CD4-positive, alpha-beta T cell treated with Interferon gamma for 1 hour (primary cell): ENCODE measurements at regions not wholly inside any gene's neighbourhood (a gene's known extent, or its start where the extent isn't known, plus 50 kb on each side); places are given as distances from the start of the nearest gene placed in this dataset.
A peak's percentile ranks its signal among the peaks of the same experiment; 100 is the strongest.

Experiments used
- DNase-seq: peaks from one replicate; pipeline ENCODE4 v3.0.0-alpha.2; 2020

DNA sequence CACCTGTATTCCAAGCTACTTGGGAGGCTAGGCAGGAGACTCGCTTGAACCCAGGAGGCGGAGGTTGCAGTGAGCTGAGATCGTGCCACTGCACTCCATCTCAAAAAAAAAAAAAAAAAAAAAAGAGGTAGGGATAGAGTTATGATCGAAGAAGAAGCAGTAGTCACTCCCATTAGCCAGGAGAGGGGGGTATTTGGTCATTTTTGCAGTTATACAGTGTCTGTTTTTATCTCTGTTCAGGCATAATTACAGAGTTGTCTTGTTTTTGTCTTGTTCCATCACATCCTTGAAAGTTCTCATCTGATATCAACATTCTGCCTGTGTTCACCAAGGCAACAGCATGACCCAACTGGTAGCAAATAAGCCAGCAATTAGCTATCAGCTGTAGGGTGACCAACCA is 98.5 kb upstream of the TMPO start:
- DNase-seq = no peak

DNA sequence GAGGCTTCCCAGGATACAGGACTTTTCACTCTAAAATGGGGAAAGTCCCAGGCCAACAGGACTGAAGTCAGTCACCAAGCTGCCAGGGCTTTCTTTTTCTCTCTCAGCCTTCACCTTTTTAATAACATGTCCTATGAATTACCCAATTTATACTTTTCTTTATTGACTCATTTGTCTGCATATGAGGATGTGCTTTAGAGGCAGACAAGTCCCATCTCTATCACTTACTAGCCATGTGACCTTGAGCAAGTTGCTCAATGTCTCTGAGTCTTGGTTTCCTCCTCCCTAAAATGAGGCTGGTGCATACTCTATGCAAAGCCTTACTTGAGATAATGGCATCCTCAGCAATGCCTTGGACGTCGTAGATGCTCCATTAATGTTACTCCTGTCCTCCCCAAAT is 98.1 kb upstream of the TMPO start:
- no peak for DNase-seq

DNA sequence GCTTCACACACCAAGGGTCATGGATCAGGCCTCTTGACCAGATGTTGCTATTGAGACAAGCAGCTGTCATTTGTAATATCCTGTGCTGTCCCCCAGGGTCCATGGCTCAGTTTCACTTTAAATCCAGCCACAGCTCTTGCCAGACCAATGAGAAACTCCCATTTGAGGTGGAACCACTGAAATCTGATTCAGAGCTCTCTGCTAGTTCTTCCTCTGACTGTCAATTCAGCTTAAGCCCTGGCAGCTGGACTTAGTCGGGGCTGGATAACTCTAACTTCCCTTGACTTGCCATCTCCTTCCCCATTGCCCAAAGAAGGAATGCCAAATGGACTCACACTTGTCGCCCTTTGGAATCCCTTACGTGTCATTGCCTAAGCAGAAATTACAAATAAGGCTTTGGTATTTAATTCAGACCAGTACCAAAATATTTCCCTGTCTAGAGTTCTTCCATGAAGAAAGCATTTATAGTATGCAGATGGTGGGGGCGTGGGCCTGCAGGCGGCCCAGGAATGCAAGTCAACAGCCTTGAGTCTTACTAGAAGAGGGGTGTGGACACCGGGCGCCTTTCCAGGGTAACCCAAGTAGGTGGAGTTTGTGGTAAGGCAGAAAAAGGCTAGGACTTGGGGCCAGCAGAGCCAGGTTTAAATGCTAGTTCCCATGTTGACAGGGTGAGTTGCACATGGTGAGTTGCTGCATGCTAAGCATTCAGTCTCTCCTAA is 96.9 kb upstream of the TMPO start:
- DNase-seq = no peak

DNA sequence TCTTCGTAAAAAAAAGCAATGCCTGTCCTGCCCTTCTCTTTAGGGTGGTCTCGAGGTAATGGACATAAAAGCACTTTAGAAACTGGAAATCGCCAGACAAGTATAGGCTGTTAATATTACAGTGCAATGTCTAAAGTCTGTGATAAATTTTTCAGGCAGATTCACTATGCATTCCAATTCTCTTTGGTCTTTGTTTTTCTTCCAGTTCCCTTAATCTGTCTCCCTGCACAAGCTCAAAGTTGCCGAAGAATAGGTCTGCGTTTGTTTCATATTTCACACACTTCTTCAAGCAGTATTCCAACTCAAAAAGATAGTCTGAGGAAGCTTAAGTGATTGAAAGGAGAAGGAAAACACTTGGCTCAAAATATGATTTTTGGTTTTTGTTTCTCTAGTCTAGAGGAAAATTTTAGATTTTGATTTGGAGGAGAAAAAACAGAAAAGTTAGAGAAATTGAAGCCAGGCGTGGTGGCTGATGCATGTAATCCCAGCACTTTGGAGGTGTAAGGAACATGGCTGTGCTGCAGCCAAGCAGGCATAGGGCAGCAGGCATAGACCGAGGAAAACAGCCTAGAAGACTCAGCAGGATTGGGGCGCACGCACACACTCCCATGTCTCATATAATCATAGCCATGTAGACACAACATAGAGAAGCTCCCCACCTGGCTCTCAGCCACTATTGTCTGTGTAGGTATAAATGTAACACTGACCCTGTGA is 96.2 kb upstream of the TMPO start:
- DNase-seq = no peak

DNA sequence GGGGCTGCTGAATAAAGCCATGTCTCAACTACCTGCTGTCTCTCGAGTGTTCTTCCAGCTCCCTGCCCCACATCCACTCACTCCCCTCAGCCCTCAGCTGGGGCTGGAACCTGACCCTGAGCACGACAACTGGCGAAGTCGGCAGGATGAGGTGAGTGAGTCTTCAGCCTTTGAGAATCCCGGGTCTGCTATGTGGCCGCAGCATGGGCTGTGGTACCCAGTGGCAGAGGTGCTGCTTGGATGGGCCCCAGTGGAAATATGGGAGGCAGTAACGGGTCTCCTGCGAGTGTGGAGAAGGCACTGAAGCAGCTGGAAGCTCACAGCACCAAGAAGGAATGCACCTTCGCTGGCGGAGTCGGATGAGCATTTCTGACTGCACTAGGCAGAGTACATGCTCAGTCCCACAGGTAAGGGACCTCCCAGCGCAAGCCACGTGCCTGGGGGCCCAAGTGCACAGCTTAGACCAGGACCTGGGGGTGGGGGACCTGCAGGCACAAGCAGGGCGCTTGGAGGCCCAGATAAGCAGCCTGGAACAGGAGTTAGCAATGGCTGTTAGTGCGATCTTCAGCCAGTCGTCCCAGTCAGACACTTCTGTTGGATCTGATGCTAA is 95.5 kb upstream of the TMPO start:
- DNase-seq = no peak

DNA sequence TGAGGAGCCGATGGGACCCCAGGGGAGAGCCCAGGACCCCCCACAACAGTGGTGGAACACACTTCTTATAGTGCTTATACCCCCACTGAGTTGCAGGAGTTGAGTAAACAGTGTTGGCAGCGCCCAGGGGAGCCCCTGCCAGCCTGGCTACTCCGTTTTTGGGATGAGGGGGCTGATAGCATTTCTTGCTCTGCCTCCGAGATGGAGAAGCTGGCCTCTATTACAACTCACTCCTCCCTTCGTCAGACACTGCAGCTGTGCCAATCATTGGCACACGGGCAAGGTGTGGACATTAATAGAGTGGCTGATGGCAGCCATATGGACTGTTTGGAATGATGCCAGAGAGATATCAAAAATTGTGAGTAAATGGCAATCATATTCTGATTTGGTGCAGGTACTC is 94.9 kb upstream of the TMPO start:
- DNase-seq = no peak

DNA sequence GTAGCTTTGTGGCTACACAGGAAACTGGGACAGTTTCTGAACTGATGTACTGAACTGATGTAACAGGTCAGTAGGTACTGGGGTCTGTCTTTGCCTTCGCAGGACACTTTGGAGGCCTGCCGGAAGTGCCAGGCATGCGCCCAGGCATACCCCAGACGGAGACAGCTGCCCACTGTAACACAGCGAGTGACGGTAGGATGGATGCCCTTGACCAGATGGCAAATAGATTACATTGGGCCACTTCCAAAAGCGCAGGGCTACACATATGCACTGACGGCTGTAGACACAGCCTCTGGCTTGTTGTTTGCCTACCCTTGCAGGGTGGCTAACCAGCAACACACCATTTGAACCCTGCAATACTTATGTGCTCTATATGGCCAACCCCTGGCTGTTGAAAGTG is 94.1 kb upstream of the TMPO start:
- DNase-seq = no peak

DNA sequence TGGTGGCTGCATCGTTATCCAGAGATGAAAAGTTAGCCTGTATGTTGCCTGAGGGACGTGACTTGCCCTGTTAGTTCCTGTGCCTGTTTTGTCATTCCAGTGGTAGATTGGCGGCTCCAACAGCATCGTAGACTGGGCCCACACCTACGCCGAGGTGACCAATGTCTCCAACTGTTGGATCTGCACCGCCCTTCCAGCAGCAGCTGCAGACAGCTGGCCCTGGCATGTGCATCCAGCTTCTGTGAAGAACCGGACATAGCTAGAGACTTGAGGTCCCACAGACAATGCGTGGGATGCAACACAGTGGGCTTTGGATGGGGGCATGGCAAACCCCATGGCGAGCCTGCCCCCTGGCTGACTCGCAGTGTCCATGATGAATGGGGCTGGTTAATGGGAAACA is 93.0 kb upstream of the TMPO start:
- no peak for DNase-seq

DNA sequence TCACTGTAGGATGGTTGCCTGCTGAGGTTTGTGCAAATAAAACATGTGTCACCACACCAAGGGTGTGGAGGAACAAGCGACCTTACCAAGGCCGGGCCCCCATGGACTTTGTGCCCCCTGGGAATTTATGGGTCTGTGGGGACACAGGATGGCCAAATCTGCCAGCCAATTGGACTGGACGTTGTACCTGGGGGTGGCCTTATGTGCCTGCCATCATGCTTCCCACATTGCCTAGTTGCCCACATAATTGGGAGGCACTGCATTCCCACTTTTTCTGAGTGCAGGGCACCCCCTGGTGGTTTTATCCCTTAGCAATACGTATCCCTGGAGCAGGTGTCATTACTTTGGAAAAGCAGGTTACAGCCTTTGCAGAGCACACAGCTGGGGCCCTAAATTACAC is 92.6 kb upstream of the TMPO start:
- DNase-seq = no peak

DNA sequence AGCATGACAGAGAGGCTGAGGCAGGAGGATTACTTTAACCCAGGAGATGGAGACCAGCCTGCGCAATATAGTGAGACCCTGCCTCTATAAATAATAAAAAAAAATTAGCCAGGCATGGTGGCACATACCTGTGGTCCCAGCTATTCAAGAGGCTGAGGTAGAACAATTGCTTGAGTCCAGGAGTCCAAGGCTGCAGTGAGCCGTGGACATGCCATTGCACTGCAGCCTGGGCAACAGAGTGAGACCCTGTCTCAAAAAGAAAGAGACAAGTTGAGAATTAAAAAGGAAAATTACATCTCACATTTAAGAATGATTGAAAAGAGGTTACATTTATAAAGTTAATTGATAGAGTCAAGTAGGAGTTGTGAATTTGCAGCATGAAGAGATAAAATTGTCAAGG is 91.4 kb upstream of the TMPO start:
- DNase-seq = no peak

GRCh38 chr12:98424726-98425401 is 90.5 kb upstream of the TMPO start:
- peak; percentile 43 for DNase-seq

DNA sequence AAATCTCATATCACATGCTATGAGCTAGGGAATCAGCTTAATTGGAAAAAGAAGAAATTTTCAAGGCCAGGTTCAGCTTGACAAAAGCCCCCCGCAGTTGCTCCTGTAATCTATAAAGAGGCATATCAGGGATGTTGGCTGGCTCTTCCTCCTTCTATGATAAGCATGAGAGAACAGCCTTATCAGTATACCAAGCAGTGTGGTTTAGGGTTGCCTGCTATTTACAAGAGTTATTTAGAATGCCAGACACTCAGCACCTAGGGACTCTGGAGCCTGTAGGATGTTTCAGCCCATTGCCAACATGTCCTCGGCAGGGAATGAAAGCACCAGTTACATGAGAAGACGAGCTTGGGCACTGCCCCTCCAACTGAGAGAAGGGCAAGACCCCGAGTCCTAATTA is 89.5 kb upstream of the TMPO start:
- DNase-seq = no peak

GRCh38 chr12:98431089-98431488 is 84.3 kb upstream of the TMPO start:
- no peak for DNase-seq

GRCh38 chr12:98437166-98437565 is 78.2 kb upstream of the TMPO start:
- DNase-seq = no peak

DNA sequence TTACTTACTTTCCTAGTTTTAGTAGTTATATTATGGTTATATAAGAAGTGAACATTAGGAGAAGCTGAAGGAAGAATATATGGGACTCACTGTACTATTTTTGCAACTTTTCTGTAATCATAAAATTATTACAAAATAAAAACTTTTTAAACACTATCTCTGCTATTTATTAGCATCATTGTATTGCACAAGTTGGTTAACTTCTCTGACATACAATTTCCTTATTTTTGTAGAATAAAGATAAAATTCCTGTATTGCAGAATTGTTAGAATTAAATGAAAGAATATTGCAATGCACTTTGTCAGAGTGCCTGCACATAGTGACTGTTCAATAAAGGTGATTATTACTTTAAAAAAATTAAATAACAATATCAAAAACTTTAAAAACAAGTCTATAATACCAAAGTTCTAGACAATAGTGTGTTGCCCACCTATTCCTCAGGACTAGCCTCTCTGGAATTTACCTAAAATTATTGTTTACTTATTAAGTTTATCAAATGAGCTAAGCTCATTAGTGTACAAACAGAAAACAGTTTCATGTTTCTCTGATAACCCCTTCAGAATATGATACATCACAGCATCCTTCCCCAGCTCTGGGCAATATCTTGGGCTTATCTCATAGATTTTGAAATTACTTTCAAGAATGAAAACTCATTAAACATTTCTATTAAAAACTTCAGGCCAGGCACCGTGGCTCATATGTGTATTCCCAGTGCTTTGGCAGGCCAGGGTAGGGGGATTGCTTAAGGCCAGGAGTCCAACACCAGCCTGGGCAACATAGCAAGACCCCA is 77.4 kb upstream of the TMPO start:
- DNase-seq = no peak

GRCh38 chr12:98438656-98439230 is 76.6 kb upstream of the TMPO start:
- DNase-seq = no peak

DNA sequence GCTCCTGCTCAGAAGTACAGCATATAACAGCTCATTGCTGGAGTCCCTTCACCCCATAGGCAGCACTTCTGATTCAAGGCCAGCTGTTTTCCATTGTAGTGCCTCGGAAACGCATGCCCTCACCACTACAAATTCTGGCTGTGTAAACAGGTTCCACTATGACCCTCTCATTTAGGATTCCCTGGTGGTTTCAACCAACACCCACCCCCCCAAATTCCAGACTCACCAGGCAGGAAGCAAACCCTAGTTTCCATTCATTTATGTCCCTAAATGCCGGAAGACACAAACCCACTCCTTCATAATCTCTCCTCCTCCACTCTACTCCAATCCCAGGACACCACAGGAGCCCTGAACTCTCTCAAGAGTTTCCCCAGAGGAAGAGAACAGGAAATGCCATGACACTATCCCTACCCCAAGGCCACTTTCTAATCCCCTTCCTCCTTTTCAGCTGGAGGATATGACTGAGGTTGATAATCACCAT is 75.9 kb upstream of the TMPO start:
- no peak for DNase-seq

GRCh38 chr12:98439981-98440581 is 75.3 kb upstream of the TMPO start:
- peak; percentile 70 for DNase-seq

DNA sequence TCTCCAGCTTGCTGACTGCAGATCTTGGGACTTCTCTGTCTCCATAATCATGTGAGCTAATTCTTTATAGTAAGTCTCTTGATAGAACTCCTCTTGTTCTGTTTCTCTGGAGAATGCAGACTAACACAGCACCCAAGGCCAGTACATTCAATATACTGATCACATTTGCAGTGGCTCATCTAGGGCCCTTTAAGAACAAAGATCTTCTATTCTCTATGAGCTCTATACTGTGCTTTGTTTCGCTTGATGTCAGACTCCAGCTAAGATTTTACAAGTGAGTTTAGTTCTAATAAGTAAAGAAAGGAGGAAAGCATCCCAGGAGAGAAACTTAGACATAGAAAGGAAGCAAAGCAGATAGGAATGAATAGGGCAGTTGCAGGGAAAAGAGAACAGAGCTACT is 69.3 kb upstream of the TMPO start:
- no peak for DNase-seq

DNA sequence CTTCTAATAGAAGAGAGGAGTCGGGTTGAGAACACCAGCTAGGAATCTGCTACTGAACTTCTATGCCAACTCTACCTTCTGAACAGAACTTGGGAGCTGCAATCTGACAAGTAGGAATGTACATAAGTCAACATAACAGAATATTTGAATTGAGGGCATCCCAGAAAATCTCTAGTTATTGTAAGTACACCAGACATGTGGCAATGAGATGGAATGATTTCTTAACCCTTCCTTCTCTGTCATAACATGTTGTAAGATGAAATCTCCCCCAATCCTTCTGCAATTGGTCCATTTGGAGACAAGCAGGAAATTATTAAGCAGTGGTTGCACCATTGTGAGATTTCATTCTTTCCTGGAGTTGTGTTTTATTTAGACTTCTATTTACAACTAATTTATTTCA is 68.7 kb upstream of the TMPO start:
- DNase-seq = no peak

- DNase-seq = no peak
Observed at GRCh38 chr12:98449584-98449983, 65.8 kb upstream of the TMPO start.

- no peak for DNase-seq
Observed at GRCh38 chr12:98453070-98453469, 62.3 kb upstream of the TMPO start.
